IMR-90 (cell line): ENCODE measurements at regions not wholly inside any gene's neighbourhood (a gene's known extent, or its start where the extent isn't known, plus 50 kb on each side); places are given as distances from the start of the nearest gene placed in this dataset.
A peak's percentile ranks its signal among the peaks of the same experiment; 100 is the strongest.

Experiments
- ATAC-seq: fragments of 200-7000 bp; cut with Tn5 transposase; 2 replicates; pipeline ENCODE4 v1.9.1; 2020; ENCODE audit warnings: low read depth, mild to moderate bottlenecking, moderate library complexity
- BruUV-seq: library from RNA; stranded (reverse); fragments of 400-500 nt; replicated peaks from 2 replicates; lab custom pipeline; 2021; lab: Mats Ljungman, UMichigan
- CTCF ChIA-PET: fragments of 300-600 bp; formaldehyde crosslinking; extraction: SDS; loops from one replicate; lab custom pipeline; 2021; ENCODE audit warnings: antibody characterized with exemption; lab: Yijun Ruan, JAX
- POLR2A ChIA-PET: fragments of 300-600 bp; sonication (Branson Sonifier 250); formaldehyde crosslinking; loops from one replicate; lab custom pipeline; 2022; ENCODE audit warnings: antibody characterized with exemption; ENCODE audit not compliant: unreplicated experiment; lab: Charles Lee
- DNase-seq: peaks from one replicate; pipeline ENCODE4 v3.0.0; 2013
- H2AFZ ChIP-seq: replicated peaks from 2 replicates; pipeline ENCODE3; 2013; ENCODE audit warnings: low read length, mild to moderate bottlenecking; ENCODE audit not compliant: poor library complexity
- H2AK5ac ChIP-seq: 2 replicates; pipeline ENCODE4 v1.6.1; 2013; ENCODE audit warnings: low read depth, low read length, inconsistent platforms
- H2AK9ac ChIP-seq: replicated peaks from 2 replicates; pipeline ENCODE3; 2013; ENCODE audit warnings: mild to moderate bottlenecking, low read depth, low read length, moderate library complexity; ENCODE audit not compliant: poor library complexity
- H2BK120ac ChIP-seq: 2 replicates; pipeline ENCODE4 v1.6.1; 2013; ENCODE audit warnings: low read depth, low read length, inconsistent platforms
- H2BK15ac ChIP-seq: 3 replicates; pipeline ENCODE4 v1.6.1; 2013; ENCODE audit warnings: low read depth, low read length, inconsistent platforms
- H2BK20ac ChIP-seq: 2 replicates; pipeline ENCODE4 v1.6.1; 2013; ENCODE audit warnings: low read depth, mild to moderate bottlenecking, inconsistent platforms, low read length, moderate library complexity
- H2BK5ac ChIP-seq: 2 replicates; pipeline ENCODE4 v1.6.1; 2013; ENCODE audit warnings: mild to moderate bottlenecking, low read depth, low read length, inconsistent platforms; ENCODE audit not compliant: poor library complexity, severe bottlenecking
- H3K14ac ChIP-seq: replicated peaks from 2 replicates; pipeline ENCODE4 v1.6.1; 2013; ENCODE audit warnings: low read depth, low read length, inconsistent platforms
- H3K18ac ChIP-seq: 2 replicates; pipeline ENCODE4 v1.6.1; 2013; ENCODE audit warnings: low read depth, low read length, control low read depth
- H3K23ac ChIP-seq: 2 replicates; pipeline ENCODE4 v1.6.1; 2013; ENCODE audit warnings: low read depth, low read length, inconsistent platforms
- H3K27ac ChIP-seq: 2 replicates; pipeline ENCODE4 v1.5.1; 2013; ENCODE audit warnings: mild to moderate bottlenecking, control low read depth, low read length; ENCODE audit not compliant: insufficient read depth
- H3K27me3 ChIP-seq: 2 replicates; pipeline ENCODE4 v1.6.1; 2013; ENCODE audit warnings: low read length; ENCODE audit not compliant: control insufficient read depth, insufficient read depth
- H3K36me3 ChIP-seq: 2 replicates; pipeline ENCODE4 v1.6.1; 2013; ENCODE audit warnings: low read length, mixed read lengths; ENCODE audit not compliant: control insufficient read depth, insufficient read depth
- H3K4ac ChIP-seq: 2 replicates; pipeline ENCODE4 v1.6.1; 2013; ENCODE audit warnings: low read depth, low read length, inconsistent platforms
- H3K4me1 ChIP-seq: 2 replicates; pipeline ENCODE4 v1.6.1; 2013; ENCODE audit warnings: low read length, mixed read lengths; ENCODE audit not compliant: control insufficient read depth, insufficient read depth
- H3K4me2 ChIP-seq: 2 replicates; pipeline ENCODE4 v1.6.1; 2013; ENCODE audit warnings: low read depth, mild to moderate bottlenecking, control low read depth, low read length, moderate library complexity
- H3K4me3 ChIP-seq: 2 replicates; pipeline ENCODE4 v1.5.1; 2013; ENCODE audit warnings: low read depth, mild to moderate bottlenecking, control low read depth, low read length, moderate library complexity; ENCODE audit not compliant: insufficient read depth
- H3K56ac ChIP-seq: 2 replicates; pipeline ENCODE4 v1.6.1; 2013; ENCODE audit warnings: low read length, inconsistent platforms; ENCODE audit not compliant: insufficient read depth; ENCODE audit errors: extremely low read depth
- H3K79me1 ChIP-seq, 2 experiments: 2 replicates each; pipeline ENCODE4 v1.6.1; 2013; ENCODE audit warnings: low read length in 2 of 2, inconsistent platforms in 1 of 2, low read depth in 1 of 2
- H3K9ac ChIP-seq: 2 replicates; pipeline ENCODE4 v1.6.1; 2013; ENCODE audit warnings: low read depth, low read length, control low read depth
- H3K9me1 ChIP-seq: 2 replicates; pipeline ENCODE4 v1.6.1; 2013; ENCODE audit warnings: low read length, inconsistent platforms; ENCODE audit not compliant: insufficient read depth
- H3K9me3 ChIP-seq: 2 replicates; pipeline ENCODE4 v1.6.1; 2013; ENCODE audit warnings: low read length; ENCODE audit not compliant: control insufficient read depth, insufficient read depth
- H4K20me1 ChIP-seq: 2 replicates; pipeline ENCODE4 v1.6.1; 2013; ENCODE audit warnings: low read length, inconsistent platforms; ENCODE audit not compliant: insufficient read depth
- H4K5ac ChIP-seq: 2 replicates; pipeline ENCODE4 v1.6.1; 2013; ENCODE audit warnings: mild to moderate bottlenecking, low read depth, low read length, control low read depth
- H4K8ac ChIP-seq, 2 experiments: 2 replicates each; pipeline ENCODE4 v1.6.1; 2013; ENCODE audit warnings: low read depth in 2 of 2, low read length in 2 of 2, control low read depth in 1 of 2, inconsistent platforms in 1 of 2
- H4K91ac ChIP-seq: 2 replicates; pipeline ENCODE4 v1.6.1; 2013; ENCODE audit warnings: low read depth, low read length, inconsistent platforms; ENCODE audit not compliant: insufficient read depth
- BHLHE40 ChIP-seq: fragments of 150-350 bp; IDR thresholded peaks from 2 replicates; pipeline ENCODE4 v1.6.1; 2016; ENCODE audit warnings: mild to moderate bottlenecking, low read depth, low read length
- CEBPB ChIP-seq: IDR thresholded peaks from 2 replicates; pipeline ENCODE4 v1.6.1; 2012; ENCODE audit warnings: low read depth, low read length, improper control_type of control experiment
- WGBS, 2 experiments: methylation state at CpG; one replicate each; pipeline versions ENCODE4 v1.1.5 to v1.1.7; 2013; ENCODE audit warnings: missing lambda C conversion rate in 2 of 2; ENCODE audit not compliant: insufficient read length in 1 of 2; ENCODE audit errors: extremely low coverage in 2 of 2; 5-methylcytosine and 5-hydroxymethylcytosine counted together
- dilution Hi-C: fragments of 300-500 bp; cut with HindIII; formaldehyde crosslinking; loops from one replicate; pipeline ENCODE4 v1.14.3; 2018; ENCODE audit warnings: low sequenced_read_pairs; ENCODE audit not compliant: unreplicated experiment
- in situ Hi-C: fragments of 300-500 bp; cut with MboI; formaldehyde crosslinking; loops from 3 replicates; pipeline ENCODE4 v1.14.3; 2019; ENCODE audit warnings: low sequenced_read_pairs, inconsistent platforms, mixed read lengths
- intact Hi-C: fragments of 100-400 bp; cut with micrococcal nuclease; formaldehyde crosslinking; loops from 2 replicates; pipeline ENCODE4 v1.10.0; 2022
- TF ChIP-seq, protein P1 (sequence below): conservative IDR thresholded peaks from 2 replicates; pipeline ENCODE4 v1.5.1; 2012; ENCODE audit warnings: mild to moderate bottlenecking, low read depth, low read length, improper control_type of control experiment

DNA sequence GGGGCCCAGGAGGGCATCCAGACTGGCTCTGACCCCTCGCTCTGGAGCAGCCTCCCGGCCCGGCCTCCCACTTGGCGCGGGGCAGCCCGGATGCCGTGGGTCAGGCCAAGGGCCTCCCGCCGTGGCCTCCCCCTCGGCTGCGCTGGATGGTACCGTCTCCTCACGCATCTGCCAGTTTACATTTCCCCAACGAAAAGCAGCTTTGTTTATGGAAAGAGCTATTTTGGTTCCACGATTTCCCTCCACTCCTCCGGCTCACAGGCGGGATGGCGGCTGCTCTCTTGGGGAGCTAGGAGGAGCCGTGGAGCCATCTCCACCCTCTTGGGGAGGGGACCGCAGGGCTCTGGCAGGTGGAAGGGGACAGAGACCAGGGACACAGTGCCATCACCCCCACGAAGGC lies 93.2 kb upstream of the MYL10 start:
- H3K4ac ChIP-seq: peak overlapping the region; percentile 68
- ATAC-seq (peak; percentile 74), DNase-seq (peak; percentile 63)
- peak overlapping the region; percentile 89; the same call in 1 of the 2 replicates for H2AK5ac ChIP-seq
- H4K8ac ChIP-seq: peak overlapping the region; percentile 46 to 53; a peak in 2 of 4 replicates
- peak overlapping the region; percentile 1; the same call in 1 of the 2 replicates for H3K27ac ChIP-seq
- no peaks in the 10 kb centered on the region for H3K79me1 ChIP-seq
- H2AFZ ChIP-seq: peak overlapping the region; percentile 80
- dilution Hi-C loops (no loop called here), in situ Hi-C loops (no loop called here), intact Hi-C loops (no loop called here)
- TF ChIP-seq, protein P1, sequence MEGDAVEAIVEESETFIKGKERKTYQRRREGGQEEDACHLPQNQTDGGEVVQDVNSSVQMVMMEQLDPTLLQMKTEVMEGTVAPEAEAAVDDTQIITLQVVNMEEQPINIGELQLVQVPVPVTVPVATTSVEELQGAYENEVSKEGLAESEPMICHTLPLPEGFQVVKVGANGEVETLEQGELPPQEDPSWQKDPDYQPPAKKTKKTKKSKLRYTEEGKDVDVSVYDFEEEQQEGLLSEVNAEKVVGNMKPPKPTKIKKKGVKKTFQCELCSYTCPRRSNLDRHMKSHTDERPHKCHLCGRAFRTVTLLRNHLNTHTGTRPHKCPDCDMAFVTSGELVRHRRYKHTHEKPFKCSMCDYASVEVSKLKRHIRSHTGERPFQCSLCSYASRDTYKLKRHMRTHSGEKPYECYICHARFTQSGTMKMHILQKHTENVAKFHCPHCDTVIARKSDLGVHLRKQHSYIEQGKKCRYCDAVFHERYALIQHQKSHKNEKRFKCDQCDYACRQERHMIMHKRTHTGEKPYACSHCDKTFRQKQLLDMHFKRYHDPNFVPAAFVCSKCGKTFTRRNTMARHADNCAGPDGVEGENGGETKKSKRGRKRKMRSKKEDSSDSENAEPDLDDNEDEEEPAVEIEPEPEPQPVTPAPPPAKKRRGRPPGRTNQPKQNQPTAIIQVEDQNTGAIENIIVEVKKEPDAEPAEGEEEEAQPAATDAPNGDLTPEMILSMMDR: 0 out of 2 replicates have a peak, but pooled peaks have one; percentile 17
- peak; percentile 52 for TF ChIP-seq BHLHE40
- TF ChIP-seq CEBPB: no peak
- peak overlapping the region; percentile 13; the same call in 1 of the 2 replicates for H3K4me2 ChIP-seq
- no peak overlapping the region; the same call in 1 of the 2 replicates for H3K56ac ChIP-seq
- peak overlapping the region; percentile 14 for H2BK5ac ChIP-seq
- peaks cover 12% of the 10 kb centered on the region for H3K9me1 ChIP-seq
- no peaks in the 10 kb centered on the region for H3K36me3 ChIP-seq
- H2BK120ac ChIP-seq: peak overlapping the region; percentile 96
- peak overlapping the region; percentile 37 for H3K14ac ChIP-seq
- peaks cover 18% of the 10 kb centered on the region for H3K4me1 ChIP-seq
- H3K4me3 ChIP-seq: no peak overlapping the region
- ChIA-PET CTCF (interaction anchor here (1.1 kb wide), 1 partner anchor 21 kb away, joined by 3 read pairs; no protein-coding TSS in a partner anchor), POLR2A (no interaction called here)
- peak overlapping the region; percentile 45 for H4K5ac ChIP-seq
- H2BK15ac ChIP-seq: peak overlapping the region; percentile 79; the same call in 2 of the 3 replicates
- no CpG with 5 or more reads among the region's 21 CpGs for WGBS, 2 experiments
- peak overlapping the region; percentile 68; the same call in 1 of the 2 replicates for H3K23ac ChIP-seq
- peaks cover 3% of the 10 kb centered on the region; the same call in 1 of the 2 replicates for H3K9me3 ChIP-seq
- peak overlapping the region; percentile 84 for H4K91ac ChIP-seq
- no TSS peak for BruUV-seq
- H3K27me3 ChIP-seq: no peaks in the 10 kb centered on the region
- peak overlapping the region; percentile 93 for H2BK20ac ChIP-seq
- H4K20me1 ChIP-seq: no peaks in the 10 kb centered on the region
- H3K9ac ChIP-seq: no peak overlapping the region
- H3K18ac ChIP-seq: peak overlapping the region; percentile 67
- H2AK9ac ChIP-seq: peak overlapping the region; percentile 11
